Stimulated activated naive CD8-positive, alpha-beta T cell treated with anti-CD3 and anti-CD28 coated beads, Interleukin-15, amount 100 ng/mL, for 72 hours (primary cell): ENCODE measurements at regions not wholly inside any gene's neighbourhood (a gene's known extent, or its start where the extent isn't known, plus 50 kb on each side); places are given as distances from the start of the nearest gene placed in this dataset.
"Not testable (repeated sequence)": the region's sequence is repeated elsewhere in the genome, so short reads cannot be mapped to it uniquely, and the experiment has no call there.

Source experiments
- ATAC-seq: fragments of 150-1000 bp; cut with Tn5 transposase; 2 replicates; pipeline ENCODE4 v1.10.0; 2021; ENCODE audit warnings: mild to moderate bottlenecking, moderate library complexity
- DNase-seq, 2 donors: peaks; one replicate each; pipeline ENCODE4 v3.0.0; 2021 to 2022
- H3K27ac Mint-ChIP-seq, 2 donors: one replicate each; pipeline ENCODE4 v1.8.0; 2022; ENCODE audit warnings: mild to moderate bottlenecking in 2 of 2, mixed read lengths in 2 of 2, moderate library complexity in 2 of 2
- H3K27me3 Mint-ChIP-seq: one replicate; pipeline ENCODE4 v1.8.0; 2022; ENCODE audit warnings: mixed read lengths
- H3K4me1 Mint-ChIP-seq: one replicate; pipeline ENCODE4 v1.8.0; 2022; ENCODE audit warnings: mild to moderate bottlenecking, mixed read lengths
- H3K4me3 Mint-ChIP-seq, 2 donors: one replicate each; pipeline ENCODE4 v1.8.0; 2022; ENCODE audit warnings: mild to moderate bottlenecking in 2 of 2, mixed read lengths in 2 of 2, moderate library complexity in 1 of 2
- H3K9me3 Mint-ChIP-seq, 2 donors: one replicate each; pipeline ENCODE4 v1.8.0; 2022; ENCODE audit warnings: mixed read lengths in 2 of 2

- H3K4me3 Mint-ChIP-seq, result no peak overlapping the region
- H3K4me1 Mint-ChIP-seq, result no peaks in the 10 kb centered on the region
- DNase-seq (no peak), ATAC-seq (no peak)
- H3K27ac Mint-ChIP-seq, result no peak overlapping the region
- H3K27me3 Mint-ChIP-seq, result peaks cover 17% of the 10 kb centered on the region
- peaks cover 7 to 10% of the 10 kb centered on the region in 2 donors for H3K9me3 Mint-ChIP-seq
Measured at GRCh38 chr6:106782536-106783285, 153.3 kb downstream of the QRSL1 start.

- Mint-ChIP-seq H3K27me3 (peaks cover 20% of the 10 kb centered on the region), H3K9me3 (peaks cover 7 to 10% of the 10 kb centered on the region in 2 donors)
- H3K4me3 Mint-ChIP-seq, H3K27ac Mint-ChIP-seq, DNase-seq, H3K4me1 Mint-ChIP-seq, ATAC-seq: not testable (repeated sequence)
Measured at GRCh38 chr6:106779552-106779951, 150.2 kb downstream of the QRSL1 start.

GRCh38 chr6:106778943-106779342, 149.6 kb downstream of the QRSL1 start:
- H3K4me1 Mint-ChIP-seq, result no peaks in the 10 kb centered on the region
- ATAC-seq, result no peak
- H3K4me3 Mint-ChIP-seq, result no peak overlapping the region
- DNase-seq, result no peak
- peaks cover 7 to 10% of the 10 kb centered on the region in 2 donors for H3K9me3 Mint-ChIP-seq
- peaks cover 20% of the 10 kb centered on the region for H3K27me3 Mint-ChIP-seq
- H3K27ac Mint-ChIP-seq, result no peak overlapping the region

GRCh38 chr6:106773996-106774629, 144.7 kb downstream of the QRSL1 start:
- peaks cover 7 to 8% of the 10 kb centered on the region in 2 donors for H3K9me3 Mint-ChIP-seq
- H3K4me1 Mint-ChIP-seq, result no peaks in the 10 kb centered on the region
- H3K27ac Mint-ChIP-seq, result no peak overlapping the region

GRCh38 chr6:106773522-106773921, 144.1 kb downstream of the QRSL1 start:
- Mint-ChIP-seq H3K4me1 (no peaks in the 10 kb centered on the region), H3K4me3 (no peak overlapping the region), H3K27ac (no peak overlapping the region), H3K27me3 (peaks cover 14% of the 10 kb centered on the region), H3K9me3 (peaks cover 7 to 8% of the 10 kb centered on the region in 2 donors)
- ATAC-seq (no peak), DNase-seq (no peak)

More at GRCh38 chr6:106773996-106774629, 144.7 kb downstream of the QRSL1 start:
- no peak overlapping the region for H3K4me3 Mint-ChIP-seq
- ATAC-seq, result no peak
- no peak for DNase-seq
- H3K27me3 Mint-ChIP-seq, result peaks cover 14% of the 10 kb centered on the region

- no peak overlapping the region for H3K4me3 Mint-ChIP-seq
Measured at GRCh38 chr6:106772270-106773142, 143.1 kb downstream of the QRSL1 start.

GRCh38 chr6:106771822-106772221, 142.4 kb downstream of the QRSL1 start:
- Mint-ChIP-seq H3K4me3 (no peak overlapping the region), H3K9me3 (peaks cover 7 to 8% of the 10 kb centered on the region in 2 donors), H3K27ac (no peak overlapping the region), H3K4me1 (no peaks in the 10 kb centered on the region), H3K27me3 (peaks cover 14% of the 10 kb centered on the region)
- no peak for ATAC-seq
- DNase-seq, result no peak

More at GRCh38 chr6:106772270-106773142, 143.1 kb downstream of the QRSL1 start:
- H3K27ac Mint-ChIP-seq, result no peak overlapping the region
- no peak for ATAC-seq
- H3K9me3 Mint-ChIP-seq, result peaks cover 7 to 8% of the 10 kb centered on the region in 2 donors
- no peak for DNase-seq
- H3K27me3 Mint-ChIP-seq, result peaks cover 14% of the 10 kb centered on the region
- H3K4me1 Mint-ChIP-seq, result no peaks in the 10 kb centered on the region

- H3K4me1 Mint-ChIP-seq, result no peaks in the 10 kb centered on the region
- peaks cover 14% of the 10 kb centered on the region for H3K27me3 Mint-ChIP-seq
- H3K4me3 Mint-ChIP-seq, result no peak overlapping the region
- peaks cover 7 to 8% of the 10 kb centered on the region in 2 donors for H3K9me3 Mint-ChIP-seq
- no peak overlapping the region for H3K27ac Mint-ChIP-seq
- no peak for DNase-seq
- ATAC-seq, result no peak
Measured at GRCh38 chr6:106770663-106771062, 141.3 kb downstream of the QRSL1 start.

GRCh38 chr6:106770081-106770480, 140.7 kb downstream of the QRSL1 start:
- peaks cover 14% of the 10 kb centered on the region for H3K27me3 Mint-ChIP-seq
- no peak for ATAC-seq
- H3K4me3 Mint-ChIP-seq, result no peak overlapping the region
- H3K4me1 Mint-ChIP-seq, result no peaks in the 10 kb centered on the region
- peaks cover 7 to 8% of the 10 kb centered on the region in 2 donors for H3K9me3 Mint-ChIP-seq
- DNase-seq, result no peak
- no peak overlapping the region for H3K27ac Mint-ChIP-seq

- Mint-ChIP-seq H3K27me3 (no peaks in the 10 kb centered on the region), H3K4me1 (no peaks in the 10 kb centered on the region), H3K27ac (no peak overlapping the region), H3K4me3 (no peak overlapping the region), H3K9me3 (peaks cover 7 to 8% of the 10 kb centered on the region in 2 donors)
- DNase-seq (no peak), ATAC-seq (no peak)
Measured at GRCh38 chr6:106767271-106767670, 137.9 kb downstream of the QRSL1 start.

GRCh38 chr6:106766201-106766600, 136.8 kb downstream of the QRSL1 start:
- Mint-ChIP-seq H3K27ac (no peak overlapping the region), H3K4me3 (no peak overlapping the region), H3K4me1 (no peaks in the 10 kb centered on the region), H3K27me3 (no peaks in the 10 kb centered on the region), H3K9me3 (peaks cover 7 to 8% of the 10 kb centered on the region in 2 donors)
- DNase-seq (no peak), ATAC-seq (no peak)

GRCh38 chr6:106765496-106765895, 136.1 kb downstream of the QRSL1 start:
- ATAC-seq (no peak), DNase-seq (no peak)
- H3K27me3 Mint-ChIP-seq, result no peaks in the 10 kb centered on the region
- H3K27ac Mint-ChIP-seq, result no peak overlapping the region
- H3K4me1 Mint-ChIP-seq, result no peaks in the 10 kb centered on the region
- H3K4me3 Mint-ChIP-seq, result no peak overlapping the region
- peaks cover 0 to 4% of the 10 kb centered on the region in 2 donors for H3K9me3 Mint-ChIP-seq

- no peaks in the 10 kb centered on the region for H3K27me3 Mint-ChIP-seq
- H3K27ac Mint-ChIP-seq, result no peak overlapping the region
- peaks cover 0 to 7% of the 10 kb centered on the region in 2 donors for H3K9me3 Mint-ChIP-seq
- no peak for DNase-seq
- no peak for ATAC-seq
- no peak overlapping the region for H3K4me3 Mint-ChIP-seq
- no peaks in the 10 kb centered on the region for H3K4me1 Mint-ChIP-seq
Measured at GRCh38 chr6:106764353-106764980, 135.1 kb downstream of the QRSL1 start.

GRCh38 chr6:106763361-106763760, 134.0 kb downstream of the QRSL1 start:
- Mint-ChIP-seq H3K27ac (no peak overlapping the region), H3K4me3 (no peak overlapping the region), H3K4me1 (no peaks in the 10 kb centered on the region), H3K27me3 (no peaks in the 10 kb centered on the region), H3K9me3 (peaks cover 0 to 7% of the 10 kb centered on the region in 2 donors)
- DNase-seq (no peak), ATAC-seq (no peak)

- no peak overlapping the region for H3K27ac Mint-ChIP-seq
- H3K4me1 Mint-ChIP-seq, result no peaks in the 10 kb centered on the region
- no peak for DNase-seq
Measured at GRCh38 chr6:106761160-106761559, 131.8 kb downstream of the QRSL1 start.

More at GRCh38 chr6:106761160-106761559, 131.8 kb downstream of the QRSL1 start:
- H3K9me3 Mint-ChIP-seq, result peaks cover 0 to 7% of the 10 kb centered on the region in 2 donors
- no peaks in the 10 kb centered on the region for H3K27me3 Mint-ChIP-seq
- ATAC-seq, result no peak
- H3K4me3 Mint-ChIP-seq, result no peak overlapping the region
